K562 (cell line): ENCODE measurements at regions not wholly inside any gene's neighbourhood (a gene's known extent, or its start where the extent isn't known, plus 50 kb on each side); places are given as distances from the start of the nearest gene placed in this dataset.

ENCODE experiments used
- ATAC-seq: fragments of 200-7000 bp; cut with Tn5 transposase; 3 replicates; pipeline ENCODE4 v1.9.1; 2020; ENCODE audit warnings: moderate library complexity
- BruUV-seq: library from RNA; stranded (reverse); fragments of 400-500 nt; replicated peaks from 2 replicates; lab custom pipeline; 2021; lab: Mats Ljungman, UMichigan
- CTCF ChIA-PET: fragments of 300-600 bp; formaldehyde crosslinking; extraction: SDS; loops from one replicate; lab custom pipeline; 2021; ENCODE audit warnings: low intra/inter-chr PET ratio; lab: Yijun Ruan, JAX
- POLR2A ChIA-PET: fragments of 300-600, 350-650 bp; sonication (Branson Sonifier 250); formaldehyde crosslinking; extraction: SDS; loops from one replicate; lab custom pipeline; 2021; ENCODE audit warnings: antibody characterized with exemption, inconsistent platforms; lab: Yijun Ruan, JAX
- DNase-seq, 4 experiments: peaks; one replicate each; pipeline versions ENCODE4 v3.0.0 to v3.0.0-alpha.2; 2011 to 2018; ENCODE audit warnings: low spot score in 3 of 4, mixed read lengths in 3 of 4; ENCODE audit errors: extremely low read depth in 1 of 4
- FAIRE-seq: peaks from 2 replicates; lab custom pipeline; 2011; peaks lifted over from hg19 to GRCh38; lab: Jason Lieb, UNC
- H2AFZ ChIP-seq: 2 replicates; pipeline ENCODE4 v1.6.0; 2011; ENCODE audit warnings: low read depth, low read length, control low read depth, inconsistent platforms
- H3K27ac ChIP-seq: fragments of 200-600 bp; 3 replicates; pipeline ENCODE4 v1.8.0; 2011; ENCODE audit warnings: low read depth, mild to moderate bottlenecking, control low read depth, inconsistent platforms, low read length, moderate library complexity, mixed read lengths; ENCODE audit errors: extremely low read depth
- H3K27me3 ChIP-seq, 2 experiments: fragments of 300-600 bp in 1 of 2; 2 replicates in 1 of 2; 3 replicates in 1 of 2; pipeline versions ENCODE4 v1.6.0 to v1.8.0; 2011; ENCODE audit warnings: inconsistent platforms in 2 of 2, low read length in 2 of 2, mild to moderate bottlenecking in 1 of 2, mixed read lengths in 1 of 2, moderate library complexity in 1 of 2; ENCODE audit not compliant: control insufficient read depth in 2 of 2, insufficient read depth in 2 of 2
- H3K36me3 ChIP-seq: fragments of 300-600 bp; 3 replicates; pipeline ENCODE4 v1.8.0; 2011; ENCODE audit warnings: mild to moderate bottlenecking, low read length, inconsistent platforms; ENCODE audit not compliant: control insufficient read depth, insufficient read depth
- H3K4me1 ChIP-seq, 2 experiments: fragments of 200-600 bp in 1 of 2; replicated peaks in 1 of 2; 2 replicates in 1 of 2; 3 replicates in 1 of 2; pipeline versions ENCODE4 v1.5.1 to v1.8.0; 2011; ENCODE audit warnings: inconsistent platforms in 2 of 2, low read length in 2 of 2, mild to moderate bottlenecking in 1 of 2, mixed read lengths in 1 of 2, moderate library complexity in 1 of 2; ENCODE audit not compliant: control insufficient read depth in 2 of 2, insufficient read depth in 2 of 2
- H3K4me2 ChIP-seq: 2 replicates; pipeline ENCODE4 v1.6.1; 2011; ENCODE audit warnings: low read length, control low read depth, inconsistent platforms, mixed read lengths; ENCODE audit not compliant: insufficient read depth
- H3K4me3 ChIP-seq: fragments of 200-600 bp; sonication (generic), shearing (Covaris generic); 2 replicates; pipeline ENCODE4 v1.5.1; 2016; ENCODE audit warnings: control low read depth, inconsistent platforms
- H3K79me2 ChIP-seq: fragments of 200-600 bp; 3 replicates; pipeline ENCODE4 v1.8.0; 2011; ENCODE audit warnings: low read length, inconsistent platforms; ENCODE audit not compliant: control insufficient read depth, insufficient read depth
- H3K9ac ChIP-seq, 2 experiments: 2 replicates each; pipeline versions ENCODE4 v1.6.0 to v1.6.1; 2011; ENCODE audit warnings: low read depth in 2 of 2, low read length in 2 of 2, control low read depth in 1 of 2, inconsistent platforms in 1 of 2, mild to moderate bottlenecking in 1 of 2, mixed read lengths in 1 of 2; ENCODE audit not compliant: insufficient read depth in 1 of 2
- H3K9me1 ChIP-seq: one replicate; pipeline ENCODE4 v1.6.0; 2011; ENCODE audit warnings: inconsistent platforms, mild to moderate bottlenecking, low read length, moderate library complexity; ENCODE audit not compliant: control insufficient read depth, insufficient read depth
- H3K9me3 ChIP-seq: replicated peaks from 2 replicates; pipeline ENCODE4 v1.5.1; 2011; ENCODE audit warnings: low read depth, low read length, inconsistent platforms; ENCODE audit not compliant: control insufficient read depth, insufficient read depth
- H4K20me1 ChIP-seq: replicated peaks from 2 replicates; pipeline ENCODE4 v1.6.1; 2011; ENCODE audit warnings: low read length, inconsistent platforms, mixed read lengths; ENCODE audit not compliant: control insufficient read depth, insufficient read depth
- CBX3 ChIP-seq, 2 experiments: IDR thresholded peaks; 1 replicate in 1 of 2; 2 replicates in 1 of 2; pipeline ENCODE4 v1.6.1; 2012; ENCODE audit warnings: inconsistent platforms in 2 of 2, low read length in 2 of 2, borderline replicate concordance in 1 of 2, control low read depth in 1 of 2
- HMG20B ChIP-seq: fragments of 250-450 bp; sonication (Bioruptor Pico); IDR thresholded peaks from 2 replicates; pipeline ENCODE4 v1.5.0; 2021; ENCODE audit warnings: mild to moderate bottlenecking
- JUND ChIP-seq, 2 experiments: IDR thresholded peaks; 2 replicates in 1 of 2; 3 replicates in 1 of 2; pipeline ENCODE4 v1.6.1; 2011; ENCODE audit warnings: borderline replicate concordance in 2 of 2, low read depth in 2 of 2, low read length in 2 of 2, improper control_type of control experiment in 1 of 2, missing biosample characterization in 1 of 2, missing genetic modification characterization in 1 of 2, missing genetic modification reagents in 1 of 2
- KLF16 ChIP-seq: IDR thresholded peaks from 2 replicates; pipeline ENCODE4 v1.6.1; 2016; ENCODE audit warnings: antibody characterized with exemption
- MCM5 ChIP-seq: fragments of 450-650 bp; IDR thresholded peaks from 2 replicates; pipeline ENCODE4 v1.6.1; 2016; ENCODE audit warnings: low read depth
- RB1 ChIP-seq: fragments of 450-650 bp; IDR thresholded peaks from 2 replicates; pipeline ENCODE4 v1.6.1; 2017; ENCODE audit warnings: low read depth, mild to moderate bottlenecking
- RBM15 ChIP-seq: fragments of 200-400 bp; formaldehyde crosslinking; IDR thresholded peaks from 2 replicates; pipeline ENCODE4 v1.6.1; 2018; ENCODE audit warnings: mild to moderate bottlenecking, low read length, moderate library complexity; ENCODE audit not compliant: insufficient read depth
- TBP ChIP-seq: optimal IDR thresholded peaks from 2 replicates; pipeline ENCODE3; 2011; ENCODE audit warnings: low read depth, low read length, improper control_type of control experiment
- USF1 ChIP-seq: sonication (generic); formaldehyde crosslinking; IDR thresholded peaks from 2 replicates; pipeline ENCODE4 v1.9.0; 2022; ENCODE audit warnings: mild to moderate bottlenecking, missing genetic modification reagents
- ZNF134 ChIP-seq: fragments of 250-450 bp; sonication (Bioruptor Pico); conservative IDR thresholded peaks from 2 replicates; pipeline ENCODE4 v1.4.0; 2020
- ZNF175 ChIP-seq: fragments of 200-800 bp; sonication (Bioruptor generic); IDR thresholded peaks from 2 replicates; pipeline ENCODE4 v1.6.1; 2016; ENCODE audit warnings: low read depth, mild to moderate bottlenecking, missing genetic modification characterization, missing compliant biosample characterization
- ZNF77 ChIP-seq: fragments of 250-450 bp; sonication (Bioruptor Pico); IDR thresholded peaks from 2 replicates; pipeline ENCODE4 v1.5.0; 2020
- WGBS: fragments of 100-300 bp; shearing (Covaris generic); methylation state at CpG from one replicate; pipeline ENCODE4 v1.1.6; 2016; ENCODE audit warnings: low coverage, mixed read lengths; ENCODE audit not compliant: insufficient coverage; ENCODE audit errors: missing lambda C conversion rate; 5-methylcytosine and 5-hydroxymethylcytosine counted together
- in situ Hi-C: fragments of 300-500 bp; cut with MboI; formaldehyde crosslinking; loops from 4 replicates; pipeline ENCODE4 v1.15.0; 2018; ENCODE audit warnings: inconsistent platforms, mixed read lengths
- intact Hi-C: fragments of 100-400 bp; cut with micrococcal nuclease; formaldehyde crosslinking; loops from 2 replicates; pipeline ENCODE4 v1.14.2; 2022
- TF ChIP-seq, protein P1 (sequence below): fragments of 450-650 bp; IDR thresholded peaks from 2 replicates; pipeline ENCODE4 v1.6.1; 2016; ENCODE audit warnings: antibody characterized with exemption
- TF ChIP-seq, protein P2 (sequence below): sonication (generic); formaldehyde crosslinking; IDR thresholded peaks from 2 replicates; pipeline ENCODE4 v1.8.1; 2023; ENCODE audit warnings: mild to moderate bottlenecking, missing genetic modification reagents, moderate library complexity
- TF ChIP-seq, protein P3 (sequence below): fragments of 250-450 bp; sonication (Bioruptor Pico); IDR thresholded peaks from 2 replicates; pipeline ENCODE4 v1.4.0; 2020
- TF ChIP-seq, protein P4 (sequence below): IDR thresholded peaks from 2 replicates; pipeline ENCODE4 v1.6.1; 2016; ENCODE audit warnings: missing genetic modification characterization, missing compliant biosample characterization

DNA sequence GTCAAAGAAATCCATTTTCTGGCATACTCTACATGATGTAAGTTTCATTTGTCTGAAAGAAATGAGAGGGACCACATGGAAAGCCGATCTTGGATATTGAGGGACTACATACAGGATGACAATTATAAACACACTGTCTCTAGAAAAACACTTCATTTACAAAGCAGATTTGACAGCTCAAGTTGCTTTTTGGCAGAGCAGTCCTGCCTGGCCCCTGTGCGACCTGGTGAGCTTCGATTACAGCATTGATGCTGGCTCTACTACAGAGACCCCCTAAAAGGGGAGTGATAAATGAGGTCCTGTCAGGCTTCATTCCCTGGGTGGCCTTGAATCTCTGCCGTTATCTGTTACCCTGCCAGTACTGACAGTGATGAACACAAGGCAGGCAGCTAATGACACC is 215.2 kb upstream of the NOCT start:
- Histone ChIP-seq H3K79me2 (no peaks in the 10 kb centered on the region), H3K9ac (no peak overlapping the region), H3K9me3 (no peaks in the 10 kb centered on the region), H4K20me1 (no peaks in the 10 kb centered on the region), H3K9me1 (no peaks in the 10 kb centered on the region), H3K4me1 (no peaks in the 10 kb centered on the region), H2AFZ (no peak overlapping the region), H3K27ac (no peak overlapping the region), H3K36me3 (no peaks in the 10 kb centered on the region), H3K27me3 (no peaks in the 10 kb centered on the region), H3K4me2 (no peak overlapping the region), H3K4me3 (no peak overlapping the region)
- CTCF ChIA-PET, result no interaction called here
- TF ChIP-seq MCM5 (no peak), RB1 (no peak), ZNF175 (no peak), KLF16 (no peak), RBM15 (no peak), ZNF134 (CRISPR knock-in tag) (no peak), CBX3 (IDR thresholded peaks at IDR 0.05; ENCODE audit: borderline replicate concordance in 1 of 2, low read length in 2 of 2) (no peak), TBP (no peak), HMG20B (no peak), JUND (IDR thresholded peaks at IDR 0.05; ENCODE audit: borderline replicate concordance, low read depth, low read length) (no peak), JUND (tag; IDR thresholded peaks at IDR 0.05; ENCODE audit: borderline replicate concordance, low read depth, low read length) (no peak), USF1 (CRISPR knock-in tag) (no peak), ZNF77 (no peak)
- TF ChIP-seq, protein P1, sequence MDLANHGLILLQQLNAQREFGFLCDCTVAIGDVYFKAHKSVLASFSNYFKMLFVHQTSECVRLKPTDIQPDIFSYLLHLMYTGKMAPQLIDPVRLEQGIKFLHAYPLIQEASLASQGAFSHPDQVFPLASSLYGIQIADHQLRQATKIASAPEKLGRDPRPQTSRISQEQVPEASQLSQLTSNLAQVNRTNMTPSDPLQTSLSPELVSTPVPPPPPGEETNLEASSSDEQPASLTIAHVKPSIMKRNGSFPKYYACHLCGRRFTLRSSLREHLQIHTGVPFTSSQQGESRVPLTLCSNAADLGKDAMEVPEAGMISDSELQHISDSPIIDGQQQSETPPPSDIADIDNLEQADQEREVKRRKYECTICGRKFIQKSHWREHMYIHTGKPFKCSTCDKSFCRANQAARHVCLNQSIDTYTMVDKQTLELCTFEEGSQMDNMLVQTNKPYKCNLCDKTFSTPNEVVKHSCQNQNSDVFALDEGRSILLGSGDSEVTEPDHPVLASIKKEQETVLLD, result no peak
- TF ChIP-seq, protein P2, sequence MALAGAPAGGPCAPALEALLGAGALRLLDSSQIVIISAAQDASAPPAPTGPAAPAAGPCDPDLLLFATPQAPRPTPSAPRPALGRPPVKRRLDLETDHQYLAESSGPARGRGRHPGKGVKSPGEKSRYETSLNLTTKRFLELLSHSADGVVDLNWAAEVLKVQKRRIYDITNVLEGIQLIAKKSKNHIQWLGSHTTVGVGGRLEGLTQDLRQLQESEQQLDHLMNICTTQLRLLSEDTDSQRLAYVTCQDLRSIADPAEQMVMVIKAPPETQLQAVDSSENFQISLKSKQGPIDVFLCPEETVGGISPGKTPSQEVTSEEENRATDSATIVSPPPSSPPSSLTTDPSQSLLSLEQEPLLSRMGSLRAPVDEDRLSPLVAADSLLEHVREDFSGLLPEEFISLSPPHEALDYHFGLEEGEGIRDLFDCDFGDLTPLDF (CRISPR knock-in tag), result no peak
- TF ChIP-seq, protein P3, sequence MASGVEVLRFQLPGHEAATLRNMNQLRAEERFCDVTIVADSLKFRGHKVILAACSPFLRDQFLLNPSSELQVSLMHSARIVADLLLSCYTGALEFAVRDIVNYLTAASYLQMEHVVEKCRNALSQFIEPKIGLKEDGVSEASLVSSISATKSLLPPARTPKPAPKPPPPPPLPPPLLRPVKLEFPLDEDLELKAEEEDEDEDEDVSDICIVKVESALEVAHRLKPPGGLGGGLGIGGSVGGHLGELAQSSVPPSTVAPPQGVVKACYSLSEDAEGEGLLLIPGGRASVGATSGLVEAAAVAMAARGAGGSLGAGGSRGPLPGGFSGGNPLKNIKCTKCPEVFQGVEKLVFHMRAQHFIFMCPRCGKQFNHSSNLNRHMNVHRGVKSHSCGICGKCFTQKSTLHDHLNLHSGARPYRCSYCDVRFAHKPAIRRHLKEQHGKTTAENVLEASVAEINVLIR (CRISPR knock-in tag), result no peak
- TF ChIP-seq, protein P4, sequence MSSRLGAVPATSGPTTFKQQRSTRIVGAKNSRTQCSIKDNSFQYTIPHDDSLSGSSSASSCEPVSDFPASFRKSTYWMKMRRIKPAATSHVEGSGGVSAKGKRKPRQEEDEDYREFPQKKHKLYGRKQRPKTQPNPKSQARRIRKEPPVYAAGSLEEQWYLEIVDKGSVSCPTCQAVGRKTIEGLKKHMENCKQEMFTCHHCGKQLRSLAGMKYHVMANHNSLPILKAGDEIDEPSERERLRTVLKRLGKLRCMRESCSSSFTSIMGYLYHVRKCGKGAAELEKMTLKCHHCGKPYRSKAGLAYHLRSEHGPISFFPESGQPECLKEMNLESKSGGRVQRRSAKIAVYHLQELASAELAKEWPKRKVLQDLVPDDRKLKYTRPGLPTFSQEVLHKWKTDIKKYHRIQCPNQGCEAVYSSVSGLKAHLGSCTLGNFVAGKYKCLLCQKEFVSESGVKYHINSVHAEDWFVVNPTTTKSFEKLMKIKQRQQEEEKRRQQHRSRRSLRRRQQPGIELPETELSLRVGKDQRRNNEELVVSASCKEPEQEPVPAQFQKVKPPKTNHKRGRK (tag), result no peak
- in situ Hi-C loops (no loop called here), intact Hi-C loops (no loop called here)
- FAIRE-seq, result no peak
- no TSS peak for BruUV-seq
- no peak for ATAC-seq
- DNase-seq, result no peak
- 68% methylated on average over 4 of the region's 4 CpGs for WGBS
- POLR2A ChIA-PET, result interaction anchor here (1.1 kb wide), 1 partner anchor 9 kb away, joined by 3 read pairs; no protein-coding TSS in a partner anchor
